ENCODE measurements at regions not wholly inside any gene's neighbourhood (a gene's known extent, or its start where the extent isn't known, plus 50 kb on each side); places are given as distances from the start of the nearest gene placed in this dataset.
"Not testable (repeated sequence)": the region's sequence is repeated elsewhere in the genome, so short reads cannot be mapped to it uniquely, and the experiment has no call there.

GRCh38 chr1:59193443-59194093 lies 103.3 kb upstream of the FGGY start:
- WGBS, 2 experiments = 71 to 73% methylated on average over 4 of the region's 4 CpGs
- H3K4me1 ChIP-seq (ENCODE audit: control insufficient read depth, insufficient read depth, low read length) = no peaks in the 10 kb centered on the region
- no peaks in the 10 kb centered on the region for H3K27me3 ChIP-seq (ENCODE audit: control insufficient read depth, insufficient read depth, low read length, poor library complexity, severe bottlenecking)
- H3K4me3 ChIP-seq (ENCODE audit: insufficient read depth, low read depth, low read length) = no peak overlapping the region
- H3K36me3 ChIP-seq (ENCODE audit: control insufficient read depth, insufficient read depth, low read length) = no peaks in the 10 kb centered on the region
- no peak overlapping the region for H3K27ac ChIP-seq (ENCODE audit: insufficient read depth, low read depth, low read length, poor library complexity, severe bottlenecking)
- no peaks in the 10 kb centered on the region for H3K9me3 ChIP-seq (ENCODE audit: control insufficient read depth, low read length)

GRCh38 chr1:59194621-59195020 lies 102.3 kb upstream of the FGGY start:
- Histone ChIP-seq H3K27ac (ENCODE audit: insufficient read depth, low read depth, low read length, poor library complexity, severe bottlenecking) (no peak overlapping the region), H3K4me1 (ENCODE audit: control insufficient read depth, insufficient read depth, low read length) (no peaks in the 10 kb centered on the region), H3K4me3 (ENCODE audit: insufficient read depth, low read depth, low read length) (no peak overlapping the region), H3K27me3 (ENCODE audit: control insufficient read depth, insufficient read depth, low read length, poor library complexity, severe bottlenecking) (no peaks in the 10 kb centered on the region), H3K36me3 (ENCODE audit: control insufficient read depth, insufficient read depth, low read length) (no peaks in the 10 kb centered on the region), H3K9me3 (ENCODE audit: control insufficient read depth, low read length) (no peaks in the 10 kb centered on the region)
- 92 to 95% methylated on average over 2 of the region's 2 CpGs for WGBS, 2 experiments

DNA sequence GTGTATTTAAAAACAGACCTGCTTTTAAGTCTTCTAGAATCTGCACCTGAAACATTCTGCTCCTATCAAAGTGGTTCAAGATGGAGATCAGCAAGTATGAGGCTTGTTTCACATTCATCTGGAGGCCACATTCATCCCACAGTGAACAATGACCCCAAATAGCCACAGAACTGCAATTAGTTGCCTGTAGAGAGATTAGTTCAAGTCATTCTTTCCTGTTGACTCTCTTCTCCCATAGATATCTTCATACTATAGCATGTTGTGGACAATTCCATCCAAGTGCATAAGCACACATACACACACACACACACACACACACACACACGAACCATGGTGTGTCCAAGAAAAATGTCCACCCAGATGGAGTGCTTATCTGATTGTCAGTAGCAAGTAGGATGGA lies 101.7 kb upstream of the FGGY start:
- no peaks in the 10 kb centered on the region for H3K4me1 ChIP-seq (ENCODE audit: control insufficient read depth, insufficient read depth, low read length)
- H3K9me3 ChIP-seq (ENCODE audit: control insufficient read depth, low read length) = no peaks in the 10 kb centered on the region
- 47 to 80% methylated on average over 1 of the region's 1 CpG for WGBS, 2 experiments
- no peaks in the 10 kb centered on the region for H3K36me3 ChIP-seq (ENCODE audit: control insufficient read depth, insufficient read depth, low read length)
- H3K4me3 ChIP-seq (ENCODE audit: insufficient read depth, low read depth, low read length) = no peak overlapping the region
- no peak overlapping the region for H3K27ac ChIP-seq (ENCODE audit: insufficient read depth, low read depth, low read length, poor library complexity, severe bottlenecking)
- no peaks in the 10 kb centered on the region for H3K27me3 ChIP-seq (ENCODE audit: control insufficient read depth, insufficient read depth, low read length, poor library complexity, severe bottlenecking)

DNA sequence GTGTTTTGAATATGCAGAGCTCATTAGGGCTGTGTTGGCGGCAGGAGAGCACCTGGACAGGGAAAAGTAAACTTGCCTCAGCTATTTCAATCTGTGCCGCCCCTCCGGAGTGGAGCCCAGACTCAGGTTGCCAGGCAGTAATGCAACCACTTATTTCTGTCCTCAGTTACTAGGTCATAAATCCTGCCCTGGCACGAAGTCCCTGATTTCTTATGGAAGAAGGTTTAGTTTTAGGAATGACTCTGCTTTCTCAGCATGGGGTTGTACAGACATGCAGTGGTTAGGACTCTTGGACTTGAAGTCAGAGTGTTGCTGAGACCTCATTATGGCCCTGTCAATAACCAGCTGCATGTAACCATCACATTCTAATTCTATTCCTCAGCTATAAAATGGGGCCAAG lies 98.3 kb upstream of the FGGY start:
- no peaks in the 10 kb centered on the region for H3K9me3 ChIP-seq (ENCODE audit: control insufficient read depth, low read length)
- 89 to 97% methylated on average over 4 of the region's 4 CpGs for WGBS, 2 experiments
- H3K4me3 ChIP-seq (ENCODE audit: insufficient read depth, low read depth, low read length) = no peak overlapping the region
- no peaks in the 10 kb centered on the region for H3K4me1 ChIP-seq (ENCODE audit: control insufficient read depth, insufficient read depth, low read length)
- H3K27me3 ChIP-seq (ENCODE audit: control insufficient read depth, insufficient read depth, low read length, poor library complexity, severe bottlenecking) = no peaks in the 10 kb centered on the region
- no peaks in the 10 kb centered on the region for H3K36me3 ChIP-seq (ENCODE audit: control insufficient read depth, insufficient read depth, low read length)
- H3K27ac ChIP-seq (ENCODE audit: insufficient read depth, low read depth, low read length, poor library complexity, severe bottlenecking) = no peak overlapping the region

GRCh38 chr1:59199147-59199546 lies 97.7 kb upstream of the FGGY start:
- WGBS, 2 experiments = 91% methylated on average over 2 of the region's 2 CpGs

DNA sequence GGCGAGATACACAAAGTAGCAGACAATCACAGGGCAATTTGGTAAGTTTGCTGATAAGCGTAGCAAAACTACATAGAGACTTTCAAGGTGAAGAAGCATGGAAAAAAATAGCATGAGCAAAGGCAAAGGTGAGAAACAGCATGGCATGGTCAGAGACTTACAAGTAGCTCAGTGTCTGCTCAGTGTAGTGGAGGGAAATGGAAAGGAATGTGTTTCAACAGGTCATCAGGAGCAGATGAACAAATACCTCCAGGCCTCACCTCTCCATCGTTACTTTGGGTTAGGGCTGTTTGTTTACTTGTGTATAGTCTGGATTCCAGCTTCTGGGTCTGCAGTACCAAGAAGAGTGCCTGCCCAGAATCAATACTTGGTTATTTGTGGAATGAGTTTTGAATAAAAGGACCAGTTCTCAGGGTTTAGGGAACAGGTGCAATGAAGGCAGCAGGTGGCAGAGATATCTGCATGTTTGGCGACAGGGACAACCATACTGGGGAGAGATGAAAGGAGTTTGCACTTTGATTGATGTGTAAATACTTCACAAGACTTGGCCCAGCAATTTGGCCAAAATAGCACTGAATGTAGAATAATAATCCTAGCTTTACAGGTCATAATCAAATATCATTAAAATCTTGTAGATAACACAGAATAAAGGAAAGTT lies 97.0 kb upstream of the FGGY start:
- no peak overlapping the region for H3K27ac ChIP-seq (ENCODE audit: insufficient read depth, low read depth, low read length, poor library complexity, severe bottlenecking)
- no peaks in the 10 kb centered on the region for H3K36me3 ChIP-seq (ENCODE audit: control insufficient read depth, insufficient read depth, low read length)
- no peaks in the 10 kb centered on the region for H3K27me3 ChIP-seq (ENCODE audit: control insufficient read depth, insufficient read depth, low read length, poor library complexity, severe bottlenecking)
- no peaks in the 10 kb centered on the region for H3K9me3 ChIP-seq (ENCODE audit: control insufficient read depth, low read length)
- WGBS, 2 experiments = 86 to 89% methylated on average over 4 of the region's 4 CpGs
- no peak overlapping the region for H3K4me3 ChIP-seq (ENCODE audit: insufficient read depth, low read depth, low read length)
- no peaks in the 10 kb centered on the region for H3K4me1 ChIP-seq (ENCODE audit: control insufficient read depth, insufficient read depth, low read length)

More at GRCh38 chr1:59199147-59199546, 97.7 kb upstream of the FGGY start:
- Histone ChIP-seq H3K27ac (ENCODE audit: insufficient read depth, low read depth, low read length, poor library complexity, severe bottlenecking) (no peak overlapping the region), H3K4me1 (ENCODE audit: control insufficient read depth, insufficient read depth, low read length) (no peaks in the 10 kb centered on the region), H3K4me3 (ENCODE audit: insufficient read depth, low read depth, low read length) (no peak overlapping the region), H3K27me3 (ENCODE audit: control insufficient read depth, insufficient read depth, low read length, poor library complexity, severe bottlenecking) (no peaks in the 10 kb centered on the region), H3K36me3 (ENCODE audit: control insufficient read depth, insufficient read depth, low read length) (no peaks in the 10 kb centered on the region), H3K9me3 (ENCODE audit: control insufficient read depth, low read length) (no peaks in the 10 kb centered on the region)

DNA sequence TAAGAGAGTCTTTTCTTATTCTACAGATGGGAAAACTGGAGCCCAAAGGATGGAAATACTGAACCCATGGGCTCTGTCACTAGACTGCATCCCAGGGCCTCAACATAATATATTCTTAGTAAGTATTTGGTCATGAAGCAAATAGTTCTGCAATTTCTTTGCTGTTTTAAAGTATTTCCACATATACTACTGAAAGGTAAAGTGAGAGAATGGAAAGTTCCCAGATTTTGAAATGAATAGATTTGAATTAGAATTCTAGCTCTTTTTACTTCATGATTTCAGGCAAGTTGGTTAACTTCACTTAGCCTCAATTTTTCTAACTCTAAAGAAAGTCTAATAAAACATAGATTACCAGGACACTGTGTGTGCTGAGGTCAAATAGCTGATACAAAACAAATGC lies 95.6 kb upstream of the FGGY start:
- Histone ChIP-seq H3K27ac (ENCODE audit: insufficient read depth, low read depth, low read length, poor library complexity, severe bottlenecking) (no peak overlapping the region), H3K9me3 (ENCODE audit: control insufficient read depth, low read length) (no peaks in the 10 kb centered on the region), H3K27me3 (ENCODE audit: control insufficient read depth, insufficient read depth, low read length, poor library complexity, severe bottlenecking) (no peaks in the 10 kb centered on the region), H3K4me1 (ENCODE audit: control insufficient read depth, insufficient read depth, low read length) (no peaks in the 10 kb centered on the region), H3K36me3 (ENCODE audit: control insufficient read depth, insufficient read depth, low read length) (no peaks in the 10 kb centered on the region), H3K4me3 (ENCODE audit: insufficient read depth, low read depth, low read length) (no peak overlapping the region)

DNA sequence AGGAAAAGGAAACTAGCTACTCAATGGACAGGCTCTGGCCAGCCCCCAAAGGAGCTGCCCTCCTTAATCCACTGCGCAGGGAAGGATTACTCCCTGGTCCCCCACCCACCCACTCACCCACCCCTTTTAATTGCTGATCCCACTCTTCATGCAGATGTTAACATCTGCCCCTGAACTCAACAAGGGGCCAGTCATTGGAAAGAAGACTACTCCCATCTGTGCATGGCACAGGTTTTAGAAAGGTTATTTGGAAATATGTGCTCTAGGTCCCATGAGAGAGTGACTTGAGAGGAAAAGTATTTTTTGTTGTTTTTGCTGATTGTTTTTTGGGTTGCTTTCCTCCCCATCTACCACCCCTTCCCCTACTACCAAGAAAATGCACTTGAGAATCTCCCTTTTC lies 94.4 kb upstream of the FGGY start:
- Histone ChIP-seq H3K4me3 (ENCODE audit: insufficient read depth, low read depth, low read length) (no peak overlapping the region), H3K4me1 (ENCODE audit: control insufficient read depth, insufficient read depth, low read length) (no peaks in the 10 kb centered on the region), H3K36me3 (ENCODE audit: control insufficient read depth, insufficient read depth, low read length) (no peaks in the 10 kb centered on the region), H3K27me3 (ENCODE audit: control insufficient read depth, insufficient read depth, low read length, poor library complexity, severe bottlenecking) (no peaks in the 10 kb centered on the region), H3K9me3 (ENCODE audit: control insufficient read depth, low read length) (no peaks in the 10 kb centered on the region), H3K27ac (ENCODE audit: insufficient read depth, low read depth, low read length, poor library complexity, severe bottlenecking) (no peak overlapping the region)
- WGBS, 2 experiments = 81 to 84% methylated on average over 1 of the region's 1 CpG

DNA sequence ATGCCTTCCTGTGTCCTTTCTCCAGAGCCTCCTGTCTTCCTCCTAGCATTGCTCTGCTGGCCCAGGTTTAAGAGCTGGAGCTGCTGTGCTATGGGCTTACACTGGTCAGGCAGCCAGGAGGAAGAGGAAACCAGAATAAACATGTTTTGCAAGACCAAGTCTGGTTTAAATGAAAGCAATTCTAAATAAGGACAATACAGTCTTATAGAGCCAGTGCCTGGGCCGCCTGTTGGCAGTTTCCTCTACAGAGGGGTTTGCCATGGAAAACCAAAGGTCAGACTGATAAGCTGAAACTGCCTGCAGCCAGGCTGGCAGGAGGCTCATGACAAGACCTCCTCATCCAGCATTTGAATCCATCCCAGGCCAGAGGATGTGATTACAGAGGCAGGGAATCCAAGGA lies 92.9 kb upstream of the FGGY start:
- H3K4me1 ChIP-seq (ENCODE audit: control insufficient read depth, insufficient read depth, low read length) = no peaks in the 10 kb centered on the region
- WGBS, 2 experiments = 89 to 93% methylated on average over 1 of the region's 1 CpG
- no peak overlapping the region for H3K27ac ChIP-seq (ENCODE audit: insufficient read depth, low read depth, low read length, poor library complexity, severe bottlenecking)
- no peaks in the 10 kb centered on the region for H3K36me3 ChIP-seq (ENCODE audit: control insufficient read depth, insufficient read depth, low read length)
- no peaks in the 10 kb centered on the region for H3K9me3 ChIP-seq (ENCODE audit: control insufficient read depth, low read length)
- H3K27me3 ChIP-seq (ENCODE audit: control insufficient read depth, insufficient read depth, low read length, poor library complexity, severe bottlenecking) = no peaks in the 10 kb centered on the region
- H3K4me3 ChIP-seq (ENCODE audit: insufficient read depth, low read depth, low read length) = no peak overlapping the region

- not testable (repeated sequence) for H3K9me3 ChIP-seq (ENCODE audit: control insufficient read depth, low read length); H3K36me3 ChIP-seq (ENCODE audit: control insufficient read depth, insufficient read depth, low read length); H3K4me1 ChIP-seq (ENCODE audit: control insufficient read depth, insufficient read depth, low read length); H3K27me3 ChIP-seq (ENCODE audit: control insufficient read depth, insufficient read depth, low read length, poor library complexity, severe bottlenecking); H3K27ac ChIP-seq (ENCODE audit: insufficient read depth, low read depth, low read length, poor library complexity, severe bottlenecking); H3K4me3 ChIP-seq (ENCODE audit: insufficient read depth, low read depth, low read length)
- WGBS, 2 experiments = 81 to 86% methylated on average over 4 of the region's 4 CpGs
Measured at GRCh38 chr1:59206616-59207015, 90.3 kb upstream of the FGGY start.

Measured in ectodermal cell (in vitro differentiated cells).